ENCODE measurements at regions not wholly inside any gene's neighbourhood (a gene's known extent, or its start where the extent isn't known, plus 50 kb on each side); places are given as distances from the start of the nearest gene placed in this dataset.
A peak's percentile ranks its signal among the peaks of the same experiment; 100 is the strongest.
"Not testable (repeated sequence)": the region's sequence is repeated elsewhere in the genome, so short reads cannot be mapped to it uniquely, and the experiment has no call there.

DNA sequence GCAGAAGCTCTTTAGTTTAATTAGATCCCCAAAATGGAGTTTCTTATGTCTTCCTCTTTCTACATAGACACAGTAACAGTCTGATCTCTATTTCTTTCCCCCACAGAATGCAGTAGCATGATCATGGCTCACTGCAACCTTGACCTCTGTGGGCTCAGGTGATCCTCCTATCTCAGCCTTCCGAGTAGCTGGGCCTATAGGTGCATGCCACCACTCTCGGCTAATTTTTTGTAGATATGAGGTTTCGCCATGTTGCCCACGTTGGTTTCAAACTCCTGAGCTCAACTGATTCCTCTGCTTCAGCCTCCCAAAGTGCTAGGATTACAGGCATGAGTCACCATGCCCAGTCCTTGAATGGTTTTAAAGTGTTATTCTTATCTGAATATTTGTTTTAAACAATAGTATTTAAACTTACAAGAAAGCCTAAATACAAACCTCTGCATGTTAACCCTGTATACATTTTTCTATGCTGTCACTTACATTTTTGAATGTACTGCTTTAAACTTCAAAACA lies 120.6 kb downstream of the GOSR1 start:
- Mint-ChIP-seq H3K4me3 (no peak overlapping the region), H3K4me1 (peaks cover 14% of the 10 kb centered on the region), H3K27ac (no peak overlapping the region), H3K27me3 (ENCODE audit: low read depth) (no peaks in the 10 kb centered on the region), H3K36me3 (ENCODE audit: low read depth) (no peaks in the 10 kb centered on the region), H3K9me3 (peaks cover 11% of the 10 kb centered on the region)
- TF ChIP-seq, protein P1, sequence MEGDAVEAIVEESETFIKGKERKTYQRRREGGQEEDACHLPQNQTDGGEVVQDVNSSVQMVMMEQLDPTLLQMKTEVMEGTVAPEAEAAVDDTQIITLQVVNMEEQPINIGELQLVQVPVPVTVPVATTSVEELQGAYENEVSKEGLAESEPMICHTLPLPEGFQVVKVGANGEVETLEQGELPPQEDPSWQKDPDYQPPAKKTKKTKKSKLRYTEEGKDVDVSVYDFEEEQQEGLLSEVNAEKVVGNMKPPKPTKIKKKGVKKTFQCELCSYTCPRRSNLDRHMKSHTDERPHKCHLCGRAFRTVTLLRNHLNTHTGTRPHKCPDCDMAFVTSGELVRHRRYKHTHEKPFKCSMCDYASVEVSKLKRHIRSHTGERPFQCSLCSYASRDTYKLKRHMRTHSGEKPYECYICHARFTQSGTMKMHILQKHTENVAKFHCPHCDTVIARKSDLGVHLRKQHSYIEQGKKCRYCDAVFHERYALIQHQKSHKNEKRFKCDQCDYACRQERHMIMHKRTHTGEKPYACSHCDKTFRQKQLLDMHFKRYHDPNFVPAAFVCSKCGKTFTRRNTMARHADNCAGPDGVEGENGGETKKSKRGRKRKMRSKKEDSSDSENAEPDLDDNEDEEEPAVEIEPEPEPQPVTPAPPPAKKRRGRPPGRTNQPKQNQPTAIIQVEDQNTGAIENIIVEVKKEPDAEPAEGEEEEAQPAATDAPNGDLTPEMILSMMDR (IDR thresholded peaks at IDR 0.05; ENCODE audit: unreplicated experiment in 3 of 3): no peak

DNA sequence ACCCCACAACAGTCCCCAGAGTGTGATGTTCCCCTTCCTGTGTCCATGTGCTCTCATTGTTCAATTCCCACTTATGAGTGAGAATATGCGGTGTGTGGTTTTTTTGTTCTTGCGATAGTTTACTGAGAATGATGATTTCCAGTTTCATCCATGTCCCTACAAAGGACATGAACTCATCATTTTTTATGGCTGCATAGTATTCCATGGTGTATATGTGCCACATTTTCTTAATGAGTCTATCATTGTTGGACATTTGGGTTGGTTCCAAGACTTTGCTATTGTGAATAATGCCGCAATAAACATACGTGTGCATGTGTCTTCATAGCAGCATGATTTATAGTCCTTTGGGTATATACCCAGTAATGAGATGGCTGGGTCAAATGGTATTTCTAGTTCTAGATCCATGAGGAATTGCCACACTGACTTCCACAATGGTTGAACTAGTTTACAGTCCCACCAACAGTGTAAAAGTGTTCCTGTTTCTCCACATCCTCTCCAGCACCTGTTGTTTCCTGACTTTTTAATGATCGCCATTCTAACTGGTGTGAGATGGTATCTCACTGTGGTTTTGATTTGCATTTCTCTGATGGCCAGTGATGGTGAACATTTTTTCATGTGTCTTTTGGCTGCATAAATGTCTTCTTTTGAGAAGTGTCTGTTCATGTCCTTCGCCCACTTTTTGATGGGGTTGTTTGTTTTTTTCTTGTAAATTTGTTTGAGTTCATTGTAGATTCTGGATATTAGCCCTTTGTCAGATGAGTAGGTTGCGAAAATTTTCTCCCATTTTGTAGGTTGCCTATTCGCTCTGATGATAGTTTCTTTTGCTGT lies 120.0 kb downstream of the GOSR1 start:
- not testable (repeated sequence) for H3K4me3 Mint-ChIP-seq; H3K27ac Mint-ChIP-seq; H3K27me3 Mint-ChIP-seq (ENCODE audit: low read depth); H3K4me1 Mint-ChIP-seq; H3K36me3 Mint-ChIP-seq (ENCODE audit: low read depth)
- peaks cover 11% of the 10 kb centered on the region for H3K9me3 Mint-ChIP-seq

DNA sequence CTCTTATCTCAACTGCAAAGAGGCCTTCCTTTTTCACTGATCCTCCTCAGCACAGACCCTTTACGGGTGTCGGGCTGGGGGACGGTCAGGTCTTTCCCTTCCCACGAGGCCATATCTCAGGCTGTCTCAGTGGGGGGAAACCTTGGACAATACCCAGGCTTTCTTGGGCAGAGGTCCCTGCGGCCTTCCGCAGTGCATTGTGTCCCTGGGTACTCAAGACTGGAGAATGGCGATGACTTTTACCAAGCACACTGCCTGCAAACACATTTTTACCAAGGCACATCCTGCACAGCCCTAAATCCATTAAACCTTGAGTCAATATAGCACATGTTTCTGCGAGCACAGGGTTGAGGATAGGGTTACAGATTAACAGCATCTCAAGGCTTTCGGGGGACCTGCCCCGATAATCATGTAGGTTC lies 117.8 kb downstream of the GOSR1 start:
- not testable (repeated sequence) for H3K4me3 Mint-ChIP-seq; H3K4me1 Mint-ChIP-seq; H3K36me3 Mint-ChIP-seq (ENCODE audit: low read depth)

DNA sequence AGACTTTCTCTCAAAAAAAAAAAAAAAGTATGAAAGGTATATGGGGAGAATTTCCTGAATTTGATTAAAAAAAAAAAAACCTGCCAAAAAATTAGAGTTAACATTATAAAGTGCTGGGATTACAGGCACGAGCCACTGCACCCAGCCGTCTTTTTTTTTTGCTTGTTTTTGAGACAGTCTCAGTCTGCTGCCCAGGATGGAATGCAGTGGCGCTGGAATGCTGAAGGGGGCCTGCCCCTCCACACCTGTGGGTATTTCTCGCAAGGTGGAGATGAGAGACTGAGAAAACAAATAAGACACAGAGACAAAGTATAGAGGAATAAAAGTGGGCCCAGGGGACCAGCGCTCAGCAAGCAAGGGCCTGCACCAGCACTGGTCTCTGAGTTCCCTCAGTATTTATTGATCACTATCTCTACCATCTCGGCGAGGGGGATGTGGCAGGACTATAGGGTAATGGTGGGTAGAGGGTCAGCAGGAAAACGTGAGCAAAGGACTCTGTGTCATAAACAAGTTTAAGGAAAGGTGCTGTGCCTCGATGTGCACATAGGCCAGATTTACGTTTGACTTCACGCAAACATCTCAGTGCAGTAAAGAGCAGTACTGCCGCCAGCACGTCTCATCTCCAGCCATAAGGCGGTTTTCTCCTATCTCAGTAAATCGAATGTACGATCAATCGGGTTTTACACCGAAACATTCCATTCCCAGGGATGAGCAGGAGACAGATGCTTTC lies 117.2 kb downstream of the GOSR1 start:
- TF ChIP-seq, protein P1 (IDR thresholded peaks at IDR 0.05; ENCODE audit: unreplicated experiment in 3 of 3): no peak
- Mint-ChIP-seq H3K36me3 (ENCODE audit: low read depth) (no peaks in the 10 kb centered on the region), H3K9me3 (peaks cover 11% of the 10 kb centered on the region), H3K4me1 (peaks cover 5% of the 10 kb centered on the region), H3K27me3 (ENCODE audit: low read depth) (no peaks in the 10 kb centered on the region), H3K27ac (peak overlapping the region in 2 of 3 experiments; percentile 35 to 61), H3K4me3 (no peak overlapping the region)

More for the DNA sequence above, 117.8 kb downstream of the GOSR1 start:
- H3K27me3 Mint-ChIP-seq (ENCODE audit: low read depth): not testable (repeated sequence)
- Mint-ChIP-seq H3K9me3 (peaks cover 11% of the 10 kb centered on the region), H3K27ac (peak overlapping the region in 1 of 3 experiments; percentile 37)

DNA sequence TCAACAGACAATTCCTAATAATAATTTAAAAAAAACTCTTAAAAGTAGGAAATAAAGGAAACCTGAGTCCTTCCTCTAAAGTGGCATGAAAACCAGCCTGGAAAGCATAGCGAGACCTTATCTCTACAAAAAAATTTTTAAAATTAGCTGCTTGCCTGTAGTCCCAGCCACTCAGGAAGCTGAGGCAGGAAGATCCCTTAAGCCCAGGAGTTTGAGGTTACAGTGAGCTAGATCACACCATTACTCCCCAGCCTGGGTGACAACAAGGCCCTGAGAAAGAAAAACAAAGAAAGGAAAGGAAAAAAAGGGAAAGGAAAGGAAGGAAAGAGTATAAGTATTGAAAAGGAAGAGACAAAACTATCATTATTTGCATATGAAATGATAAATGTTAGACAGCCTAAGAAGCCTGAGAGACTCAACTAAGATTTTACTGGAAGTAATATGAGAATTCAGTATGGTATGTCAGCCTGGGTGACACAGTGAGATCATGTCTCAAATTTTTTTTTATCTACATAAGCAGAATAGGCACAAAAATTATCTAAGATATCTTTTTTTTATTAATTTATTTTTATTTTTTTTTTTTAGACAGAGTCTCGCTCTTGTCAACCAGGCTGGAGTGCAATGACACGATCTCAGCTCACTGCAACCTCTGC lies 113.0 kb downstream of the GOSR1 start:
- Mint-ChIP-seq H3K36me3 (ENCODE audit: low read depth) (no peaks in the 10 kb centered on the region), H3K27me3 (ENCODE audit: low read depth) (peaks cover 7% of the 10 kb centered on the region), H3K4me1 (peaks cover 5% of the 10 kb centered on the region), H3K9me3 (peaks cover 4% of the 10 kb centered on the region), H3K27ac (peak overlapping the region in 2 of 3 experiments; percentile 3 to 65), H3K4me3 (no peak overlapping the region)
- TF ChIP-seq, protein P1 (IDR thresholded peaks at IDR 0.05; ENCODE audit: unreplicated experiment in 3 of 3): no peak

DNA sequence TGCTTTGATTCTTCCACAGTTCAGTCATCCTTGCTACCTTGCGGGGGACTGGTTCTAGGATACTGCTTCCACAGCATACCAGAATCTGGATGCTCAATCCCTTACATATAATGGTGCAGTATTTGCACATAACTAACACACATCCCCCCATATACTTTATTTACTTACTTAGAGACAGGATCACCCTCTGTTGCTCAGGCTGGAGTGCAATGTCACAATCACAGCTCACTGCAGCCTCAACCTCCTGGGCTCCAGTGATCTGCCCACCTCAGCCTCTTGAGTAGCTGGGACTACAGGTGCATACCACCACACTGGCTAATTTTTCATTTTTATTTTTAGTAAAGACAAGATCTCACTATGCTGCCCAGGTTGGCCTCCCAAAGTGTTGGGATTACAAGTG lies 112.2 kb downstream of the GOSR1 start:
- TF ChIP-seq, protein P1 (IDR thresholded peaks at IDR 0.05; ENCODE audit: unreplicated experiment in 3 of 3): no peak
- Mint-ChIP-seq H3K4me3 (no peak overlapping the region), H3K4me1 (peaks cover 11% of the 10 kb centered on the region), H3K27ac (no peak overlapping the region), H3K9me3 (peaks cover 3% of the 10 kb centered on the region), H3K36me3 (ENCODE audit: low read depth) (no peaks in the 10 kb centered on the region), H3K27me3 (ENCODE audit: low read depth) (peaks cover 7% of the 10 kb centered on the region)

Data from nephron (organoid).